ENCODE measurements at regions not wholly inside any gene's neighbourhood (a gene's known extent, or its start where the extent isn't known, plus 50 kb on each side); places are given as distances from the start of the nearest gene placed in this dataset.
"Not testable (repeated sequence)": the region's sequence is repeated elsewhere in the genome, so short reads cannot be mapped to it uniquely, and the experiment has no call there.

DNA sequence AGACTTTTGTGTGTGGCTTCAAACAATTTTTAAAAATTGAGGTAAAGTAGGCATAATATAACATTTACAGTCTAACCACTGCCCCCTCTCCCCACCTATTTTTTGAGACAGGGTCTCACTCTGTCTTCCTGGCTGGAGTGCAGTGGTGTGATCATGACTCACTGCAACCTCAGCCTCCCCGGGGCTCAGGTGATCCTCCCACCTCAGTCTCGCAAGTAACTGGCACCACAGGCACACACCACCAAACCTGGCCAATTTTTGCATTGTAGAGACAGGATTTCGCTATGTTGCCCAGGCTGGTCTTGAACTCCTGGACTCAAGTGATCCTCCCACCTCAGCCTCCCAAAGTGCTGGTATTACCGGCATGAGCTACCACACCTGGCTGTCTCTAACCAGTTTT lies 161.8 kb downstream of the GOSR1 start:
- DNase-seq, result not testable (repeated sequence)

DNA sequence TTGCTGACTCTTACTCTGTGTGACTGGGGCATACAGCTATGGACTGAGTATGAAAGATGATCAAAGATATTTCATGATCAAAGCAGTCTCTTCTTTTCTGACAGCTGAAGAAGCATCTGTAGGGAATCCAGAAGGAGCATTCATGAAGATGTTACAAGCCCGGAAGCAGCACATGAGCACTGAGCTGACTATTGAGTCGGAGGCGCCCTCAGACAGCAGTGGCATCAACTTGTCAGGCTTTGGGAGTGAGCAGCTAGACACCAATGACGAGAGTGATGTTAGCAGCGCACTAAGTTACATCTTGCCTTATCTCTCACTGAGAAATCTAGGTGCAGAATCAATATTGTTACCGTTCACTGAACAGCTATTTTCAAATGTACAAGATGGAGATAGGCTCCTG lies 154.4 kb downstream of the GOSR1 start:
- DNase-seq, result not testable (repeated sequence)

DNA sequence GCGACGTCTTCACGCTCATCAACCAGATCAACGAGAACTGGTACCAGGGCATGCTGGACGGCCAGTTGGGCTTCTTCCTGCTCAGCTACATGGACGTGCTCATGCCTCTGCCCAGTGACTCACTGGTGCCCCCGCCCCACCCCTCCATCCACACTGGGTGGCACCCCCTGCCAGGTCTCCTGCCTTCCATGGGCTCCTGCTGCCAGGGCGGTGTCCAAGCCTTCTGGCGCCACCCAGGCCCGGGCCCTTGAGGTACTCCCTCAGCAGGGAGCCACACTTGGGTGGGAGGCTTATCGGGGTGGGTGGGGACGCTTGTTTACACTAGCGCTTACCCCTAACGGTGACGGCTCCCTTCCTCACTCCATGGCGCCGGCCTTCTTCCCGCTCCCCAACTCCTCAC lies 148.2 kb downstream of the GOSR1 start:
- not testable (repeated sequence) for DNase-seq

DNA sequence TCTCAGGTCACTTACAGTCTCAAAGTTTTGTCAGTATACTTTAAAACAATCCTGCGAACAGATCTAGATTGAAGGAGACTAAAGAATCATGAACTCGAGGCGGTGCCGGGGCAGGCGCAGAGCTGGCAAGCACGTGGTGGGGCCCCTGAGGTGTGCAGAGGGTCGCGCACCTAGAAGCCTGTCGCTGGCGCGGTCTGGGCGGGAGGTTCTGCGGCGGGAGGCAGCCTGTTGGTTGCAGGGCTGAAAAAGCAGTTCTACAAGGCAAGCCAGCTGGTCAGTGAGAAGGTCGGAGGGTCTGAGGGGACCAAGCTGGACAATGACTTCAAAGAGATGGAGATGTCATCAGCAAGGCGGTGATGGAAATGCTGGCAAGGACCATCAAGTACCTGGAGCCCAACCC lies 147.0 kb downstream of the GOSR1 start:
- not testable (repeated sequence) for DNase-seq

DNA sequence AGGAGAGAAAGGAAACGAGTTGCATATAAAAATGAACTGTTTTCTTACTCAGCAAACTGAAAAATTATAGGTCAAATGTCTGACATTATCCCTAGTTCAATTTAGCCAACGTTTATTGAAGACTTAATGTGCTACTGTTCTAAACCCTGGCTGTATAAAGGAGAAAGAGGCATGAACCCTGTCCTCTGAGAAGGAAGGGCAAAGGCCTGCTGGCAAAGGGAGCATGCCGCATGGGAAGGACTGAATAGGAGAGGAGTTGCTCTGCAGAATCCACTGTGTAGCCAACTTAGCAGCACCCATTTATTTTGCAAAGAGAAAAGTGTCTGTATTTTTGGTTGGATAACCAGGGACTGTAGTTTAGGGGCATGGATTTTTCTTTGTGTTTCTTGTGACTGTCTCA lies 132.5 kb downstream of the GOSR1 start:
- not testable (repeated sequence) for DNase-seq

DNA sequence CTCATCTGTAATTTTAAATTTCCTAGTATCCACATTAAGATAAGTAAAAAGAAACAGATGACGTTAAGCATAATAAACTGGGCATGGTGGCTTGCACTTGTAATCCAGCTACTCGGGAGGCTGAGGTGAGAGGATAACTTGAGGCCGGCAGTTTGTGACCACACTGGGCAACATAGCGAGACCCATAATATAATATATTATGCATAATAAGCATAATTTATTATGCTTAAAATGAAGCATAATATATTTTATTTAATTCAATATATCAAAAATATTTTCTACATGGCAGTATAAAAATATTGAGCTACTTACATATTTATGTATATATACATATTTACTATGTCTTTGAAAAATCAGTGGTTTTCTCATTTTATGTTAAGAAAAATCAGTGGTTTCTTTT lies 128.3 kb downstream of the GOSR1 start:
- no peak for DNase-seq

DNA sequence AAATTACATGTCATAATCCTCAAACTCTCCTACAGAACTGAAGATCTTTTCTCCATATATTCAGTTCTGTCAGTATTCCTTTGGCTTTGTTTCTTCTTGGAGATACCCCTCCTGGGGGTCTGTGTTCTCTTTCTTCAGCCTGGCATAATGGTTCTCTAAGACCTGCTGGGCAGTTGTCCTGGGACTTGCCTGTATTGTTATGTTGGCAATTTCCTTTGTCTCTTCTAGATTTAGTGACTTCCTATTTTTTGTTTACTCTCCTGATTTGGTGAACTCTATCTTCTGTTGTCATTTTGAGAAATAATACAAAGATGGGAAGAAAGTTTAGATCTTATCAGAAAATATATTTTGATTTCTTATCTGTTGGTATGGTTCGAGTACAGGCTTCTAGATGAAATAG lies 127.8 kb downstream of the GOSR1 start:
- no peak for DNase-seq

DNA sequence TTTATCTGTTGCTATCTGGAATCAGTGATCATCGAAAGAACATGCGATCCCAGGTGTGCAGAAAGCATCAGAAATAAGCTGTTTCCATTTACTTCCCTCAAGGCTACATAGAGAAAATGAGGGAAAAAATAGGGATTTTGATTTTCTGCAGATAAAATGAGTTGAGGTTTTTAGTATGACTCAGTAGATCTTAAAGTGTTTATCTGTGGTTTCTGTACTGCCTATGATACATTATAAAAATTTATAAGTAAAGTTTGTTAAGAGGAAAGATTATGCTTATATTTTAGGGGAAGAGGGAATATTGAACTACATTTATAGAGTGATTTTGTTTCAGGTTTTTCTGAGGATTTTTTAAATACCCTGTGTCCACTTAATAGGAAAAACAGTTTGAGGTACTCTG lies 125.2 kb downstream of the GOSR1 start:
- DNase-seq, result not testable (repeated sequence)

DNA sequence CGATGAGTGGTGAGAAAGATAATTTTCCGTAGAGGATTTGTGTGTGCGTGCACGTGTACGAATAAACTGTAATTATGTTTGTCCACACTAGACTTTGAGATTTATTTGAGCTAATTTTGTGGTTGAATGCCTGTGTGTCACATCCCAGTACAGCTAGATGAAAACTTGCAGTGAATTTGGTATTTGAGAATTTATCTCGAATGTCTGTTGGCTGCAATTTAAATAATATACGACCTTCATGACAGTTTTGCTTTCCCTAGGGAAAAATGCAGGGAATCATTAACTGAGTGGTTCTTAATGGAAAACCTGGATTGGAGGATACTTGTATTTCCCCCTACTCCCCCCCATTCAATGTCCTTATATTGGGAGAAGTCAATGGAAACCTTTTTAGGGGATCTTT lies 124.8 kb downstream of the GOSR1 start:
- not testable (repeated sequence) for DNase-seq

DNA sequence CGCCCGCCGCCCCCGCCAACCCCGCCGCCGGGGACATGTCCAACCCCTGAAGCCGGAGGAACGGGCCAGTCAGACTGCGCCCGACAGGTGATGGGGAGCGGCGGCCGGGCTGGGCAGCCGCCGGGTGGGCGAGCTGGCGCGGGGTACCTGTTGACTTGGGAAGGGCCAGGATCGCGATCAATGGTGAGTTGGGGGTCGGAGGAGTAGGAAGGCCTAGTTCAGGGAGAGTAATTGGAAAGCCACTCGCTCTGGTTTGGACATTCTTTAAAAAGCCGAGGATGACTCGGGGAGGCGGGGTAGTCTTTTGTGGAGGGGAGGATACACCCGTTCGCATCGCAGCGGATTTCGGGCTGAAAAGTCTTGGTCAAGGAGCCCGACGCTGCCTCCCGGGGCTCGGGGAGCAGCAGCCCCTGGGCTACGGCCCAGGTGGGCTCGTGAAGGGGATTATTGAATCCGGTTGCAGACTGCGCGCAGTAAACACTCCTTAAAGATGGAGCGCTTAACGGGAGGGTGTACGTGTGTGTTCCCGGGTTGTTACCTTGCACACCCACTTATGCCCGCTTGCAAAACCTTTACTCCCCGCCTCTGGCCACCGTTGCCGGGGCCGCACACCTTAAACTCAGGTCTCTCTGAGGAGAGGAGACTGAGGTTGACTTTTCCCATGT lies 123.8 kb downstream of the GOSR1 start:
- no peak for DNase-seq

DNA sequence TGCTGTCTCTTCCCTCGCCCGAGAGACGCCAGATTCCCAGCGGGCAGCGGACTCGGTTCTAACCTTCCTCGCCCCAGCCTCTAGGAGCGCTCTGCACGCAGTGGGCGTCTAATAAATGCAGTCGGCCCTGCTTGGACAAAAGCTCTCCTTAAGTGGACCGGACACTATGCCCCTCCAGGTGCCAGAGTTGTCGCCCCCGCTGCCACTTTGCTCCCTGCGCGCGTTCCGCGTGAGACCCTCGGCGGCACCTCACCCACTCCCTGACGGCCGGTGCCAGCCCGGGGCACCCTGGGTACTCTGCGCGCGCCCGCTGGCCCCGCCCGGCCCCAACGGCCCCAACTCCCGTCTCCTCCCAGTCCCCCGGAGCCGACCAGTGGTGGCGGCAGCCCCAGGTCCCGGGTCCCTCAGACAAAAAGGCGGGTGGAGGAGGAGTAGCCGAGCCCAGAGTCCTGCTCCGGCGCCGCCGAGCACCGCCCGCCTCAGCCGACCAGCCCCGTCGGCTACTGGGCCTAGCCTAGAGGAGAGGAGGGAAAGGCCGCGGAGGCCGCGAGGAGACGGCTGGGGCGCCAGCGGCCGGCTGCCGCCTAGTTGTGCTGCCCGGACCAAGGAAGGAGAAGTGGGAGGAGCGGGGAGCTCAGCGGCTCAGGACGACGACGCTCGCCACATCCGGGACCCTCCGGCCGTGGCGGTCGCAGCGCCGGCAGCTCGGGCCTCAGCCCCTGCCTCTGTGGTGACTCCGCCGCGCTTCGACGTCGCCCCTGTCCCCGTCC lies 123.0 kb downstream of the GOSR1 start:
- peak; percentile 47 for DNase-seq

DNA sequence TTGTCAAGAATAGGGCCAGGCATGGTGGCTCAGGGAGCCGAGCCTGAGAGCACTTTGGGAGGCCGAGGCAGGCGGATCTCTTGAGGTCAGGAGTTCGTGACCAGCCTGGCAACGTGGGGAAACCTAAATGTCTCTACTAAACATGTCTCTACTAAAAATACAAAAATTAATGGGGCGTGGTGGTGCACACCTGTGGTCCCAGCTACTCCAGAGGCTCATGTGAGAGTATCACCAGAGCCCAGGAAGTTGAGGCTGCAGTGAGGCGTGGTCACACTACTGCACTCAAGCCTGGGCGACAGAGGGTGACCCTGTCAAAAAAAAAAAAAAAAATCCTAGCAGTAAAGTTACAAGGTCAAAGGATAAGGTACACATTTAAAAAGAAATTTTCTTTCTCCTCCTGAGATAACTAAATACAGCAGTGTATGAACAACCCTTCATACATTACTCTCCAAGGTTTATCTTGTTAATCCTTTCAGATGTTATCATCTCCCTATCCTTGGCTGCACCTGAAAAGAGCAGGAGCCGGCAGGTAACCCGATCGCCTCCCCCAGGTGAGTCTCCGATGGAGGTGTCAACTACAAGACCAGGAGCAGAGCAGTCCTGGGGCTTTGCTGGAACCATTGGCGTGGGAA lies 122.3 kb downstream of the GOSR1 start:
- no peak for DNase-seq

DNA sequence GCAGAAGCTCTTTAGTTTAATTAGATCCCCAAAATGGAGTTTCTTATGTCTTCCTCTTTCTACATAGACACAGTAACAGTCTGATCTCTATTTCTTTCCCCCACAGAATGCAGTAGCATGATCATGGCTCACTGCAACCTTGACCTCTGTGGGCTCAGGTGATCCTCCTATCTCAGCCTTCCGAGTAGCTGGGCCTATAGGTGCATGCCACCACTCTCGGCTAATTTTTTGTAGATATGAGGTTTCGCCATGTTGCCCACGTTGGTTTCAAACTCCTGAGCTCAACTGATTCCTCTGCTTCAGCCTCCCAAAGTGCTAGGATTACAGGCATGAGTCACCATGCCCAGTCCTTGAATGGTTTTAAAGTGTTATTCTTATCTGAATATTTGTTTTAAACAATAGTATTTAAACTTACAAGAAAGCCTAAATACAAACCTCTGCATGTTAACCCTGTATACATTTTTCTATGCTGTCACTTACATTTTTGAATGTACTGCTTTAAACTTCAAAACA lies 120.6 kb downstream of the GOSR1 start:
- DNase-seq, result no peak

DNA sequence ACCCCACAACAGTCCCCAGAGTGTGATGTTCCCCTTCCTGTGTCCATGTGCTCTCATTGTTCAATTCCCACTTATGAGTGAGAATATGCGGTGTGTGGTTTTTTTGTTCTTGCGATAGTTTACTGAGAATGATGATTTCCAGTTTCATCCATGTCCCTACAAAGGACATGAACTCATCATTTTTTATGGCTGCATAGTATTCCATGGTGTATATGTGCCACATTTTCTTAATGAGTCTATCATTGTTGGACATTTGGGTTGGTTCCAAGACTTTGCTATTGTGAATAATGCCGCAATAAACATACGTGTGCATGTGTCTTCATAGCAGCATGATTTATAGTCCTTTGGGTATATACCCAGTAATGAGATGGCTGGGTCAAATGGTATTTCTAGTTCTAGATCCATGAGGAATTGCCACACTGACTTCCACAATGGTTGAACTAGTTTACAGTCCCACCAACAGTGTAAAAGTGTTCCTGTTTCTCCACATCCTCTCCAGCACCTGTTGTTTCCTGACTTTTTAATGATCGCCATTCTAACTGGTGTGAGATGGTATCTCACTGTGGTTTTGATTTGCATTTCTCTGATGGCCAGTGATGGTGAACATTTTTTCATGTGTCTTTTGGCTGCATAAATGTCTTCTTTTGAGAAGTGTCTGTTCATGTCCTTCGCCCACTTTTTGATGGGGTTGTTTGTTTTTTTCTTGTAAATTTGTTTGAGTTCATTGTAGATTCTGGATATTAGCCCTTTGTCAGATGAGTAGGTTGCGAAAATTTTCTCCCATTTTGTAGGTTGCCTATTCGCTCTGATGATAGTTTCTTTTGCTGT lies 120.0 kb downstream of the GOSR1 start:
- DNase-seq, result not testable (repeated sequence)

DNA sequence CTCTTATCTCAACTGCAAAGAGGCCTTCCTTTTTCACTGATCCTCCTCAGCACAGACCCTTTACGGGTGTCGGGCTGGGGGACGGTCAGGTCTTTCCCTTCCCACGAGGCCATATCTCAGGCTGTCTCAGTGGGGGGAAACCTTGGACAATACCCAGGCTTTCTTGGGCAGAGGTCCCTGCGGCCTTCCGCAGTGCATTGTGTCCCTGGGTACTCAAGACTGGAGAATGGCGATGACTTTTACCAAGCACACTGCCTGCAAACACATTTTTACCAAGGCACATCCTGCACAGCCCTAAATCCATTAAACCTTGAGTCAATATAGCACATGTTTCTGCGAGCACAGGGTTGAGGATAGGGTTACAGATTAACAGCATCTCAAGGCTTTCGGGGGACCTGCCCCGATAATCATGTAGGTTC lies 117.8 kb downstream of the GOSR1 start:
- not testable (repeated sequence) for DNase-seq

DNA sequence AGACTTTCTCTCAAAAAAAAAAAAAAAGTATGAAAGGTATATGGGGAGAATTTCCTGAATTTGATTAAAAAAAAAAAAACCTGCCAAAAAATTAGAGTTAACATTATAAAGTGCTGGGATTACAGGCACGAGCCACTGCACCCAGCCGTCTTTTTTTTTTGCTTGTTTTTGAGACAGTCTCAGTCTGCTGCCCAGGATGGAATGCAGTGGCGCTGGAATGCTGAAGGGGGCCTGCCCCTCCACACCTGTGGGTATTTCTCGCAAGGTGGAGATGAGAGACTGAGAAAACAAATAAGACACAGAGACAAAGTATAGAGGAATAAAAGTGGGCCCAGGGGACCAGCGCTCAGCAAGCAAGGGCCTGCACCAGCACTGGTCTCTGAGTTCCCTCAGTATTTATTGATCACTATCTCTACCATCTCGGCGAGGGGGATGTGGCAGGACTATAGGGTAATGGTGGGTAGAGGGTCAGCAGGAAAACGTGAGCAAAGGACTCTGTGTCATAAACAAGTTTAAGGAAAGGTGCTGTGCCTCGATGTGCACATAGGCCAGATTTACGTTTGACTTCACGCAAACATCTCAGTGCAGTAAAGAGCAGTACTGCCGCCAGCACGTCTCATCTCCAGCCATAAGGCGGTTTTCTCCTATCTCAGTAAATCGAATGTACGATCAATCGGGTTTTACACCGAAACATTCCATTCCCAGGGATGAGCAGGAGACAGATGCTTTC lies 117.2 kb downstream of the GOSR1 start:
- DNase-seq, result no peak

DNA sequence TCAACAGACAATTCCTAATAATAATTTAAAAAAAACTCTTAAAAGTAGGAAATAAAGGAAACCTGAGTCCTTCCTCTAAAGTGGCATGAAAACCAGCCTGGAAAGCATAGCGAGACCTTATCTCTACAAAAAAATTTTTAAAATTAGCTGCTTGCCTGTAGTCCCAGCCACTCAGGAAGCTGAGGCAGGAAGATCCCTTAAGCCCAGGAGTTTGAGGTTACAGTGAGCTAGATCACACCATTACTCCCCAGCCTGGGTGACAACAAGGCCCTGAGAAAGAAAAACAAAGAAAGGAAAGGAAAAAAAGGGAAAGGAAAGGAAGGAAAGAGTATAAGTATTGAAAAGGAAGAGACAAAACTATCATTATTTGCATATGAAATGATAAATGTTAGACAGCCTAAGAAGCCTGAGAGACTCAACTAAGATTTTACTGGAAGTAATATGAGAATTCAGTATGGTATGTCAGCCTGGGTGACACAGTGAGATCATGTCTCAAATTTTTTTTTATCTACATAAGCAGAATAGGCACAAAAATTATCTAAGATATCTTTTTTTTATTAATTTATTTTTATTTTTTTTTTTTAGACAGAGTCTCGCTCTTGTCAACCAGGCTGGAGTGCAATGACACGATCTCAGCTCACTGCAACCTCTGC lies 113.0 kb downstream of the GOSR1 start:
- DNase-seq, result no peak

DNA sequence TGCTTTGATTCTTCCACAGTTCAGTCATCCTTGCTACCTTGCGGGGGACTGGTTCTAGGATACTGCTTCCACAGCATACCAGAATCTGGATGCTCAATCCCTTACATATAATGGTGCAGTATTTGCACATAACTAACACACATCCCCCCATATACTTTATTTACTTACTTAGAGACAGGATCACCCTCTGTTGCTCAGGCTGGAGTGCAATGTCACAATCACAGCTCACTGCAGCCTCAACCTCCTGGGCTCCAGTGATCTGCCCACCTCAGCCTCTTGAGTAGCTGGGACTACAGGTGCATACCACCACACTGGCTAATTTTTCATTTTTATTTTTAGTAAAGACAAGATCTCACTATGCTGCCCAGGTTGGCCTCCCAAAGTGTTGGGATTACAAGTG lies 112.2 kb downstream of the GOSR1 start:
- no peak for DNase-seq

DNA sequence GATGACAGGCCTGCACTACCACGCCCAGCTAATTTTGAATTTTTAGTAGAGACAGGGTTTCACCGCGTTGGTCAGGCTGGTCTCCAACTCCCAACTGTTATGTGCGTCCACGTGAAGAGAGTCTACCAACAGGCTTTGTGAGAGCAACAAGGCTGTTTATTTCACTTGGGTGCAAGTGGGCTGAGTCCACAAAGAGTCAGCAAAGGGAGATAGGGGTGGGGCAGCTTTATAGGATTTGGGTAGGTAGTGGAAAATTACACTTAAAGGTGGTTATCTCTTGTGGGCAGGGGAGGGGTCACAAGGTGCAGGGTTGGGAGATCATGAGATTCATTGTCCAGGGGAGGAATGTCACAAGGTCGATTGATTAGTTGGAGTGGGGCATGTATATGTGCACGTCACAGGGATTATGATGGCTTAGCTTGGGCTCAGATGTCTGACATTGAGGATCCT lies 111.6 kb downstream of the GOSR1 start:
- DNase-seq, result no peak

DNA sequence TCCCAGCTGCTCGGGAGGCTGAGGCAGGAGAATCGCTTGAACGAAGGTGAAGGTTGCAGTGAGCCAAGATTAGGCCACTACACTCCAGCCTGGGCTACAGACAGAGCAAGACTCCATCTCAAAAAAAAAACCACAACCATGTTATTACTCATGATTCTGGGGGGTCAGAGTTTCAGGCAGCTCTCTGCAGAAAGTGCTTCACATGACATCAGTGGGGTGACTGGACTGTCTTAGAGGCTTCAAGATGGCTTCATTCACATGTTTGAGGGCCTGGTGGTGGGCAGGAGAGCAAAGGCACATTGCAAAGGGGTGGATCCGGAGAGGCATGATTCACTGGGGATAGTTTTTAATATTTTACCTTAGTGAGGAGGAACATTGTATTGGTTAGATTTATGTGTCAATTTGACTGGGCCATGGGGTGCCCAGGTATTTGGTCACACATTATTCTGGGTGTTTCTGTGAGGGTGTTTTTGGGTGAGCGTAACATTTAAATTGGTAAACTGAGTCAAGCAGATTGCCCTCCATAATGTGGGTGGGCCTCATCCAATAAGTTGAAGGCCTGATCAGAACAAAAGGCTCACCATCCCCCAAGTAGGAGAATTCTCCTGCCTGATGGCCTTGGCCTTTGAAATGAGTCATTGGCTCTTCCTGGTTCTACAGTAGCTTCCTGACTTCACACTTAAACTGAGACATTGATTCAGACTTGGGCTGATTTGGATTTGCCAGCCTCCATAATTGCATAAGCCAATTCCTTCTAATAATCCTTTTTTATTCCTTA lies 109.8 kb downstream of the GOSR1 start:
- no peak for DNase-seq

DNA sequence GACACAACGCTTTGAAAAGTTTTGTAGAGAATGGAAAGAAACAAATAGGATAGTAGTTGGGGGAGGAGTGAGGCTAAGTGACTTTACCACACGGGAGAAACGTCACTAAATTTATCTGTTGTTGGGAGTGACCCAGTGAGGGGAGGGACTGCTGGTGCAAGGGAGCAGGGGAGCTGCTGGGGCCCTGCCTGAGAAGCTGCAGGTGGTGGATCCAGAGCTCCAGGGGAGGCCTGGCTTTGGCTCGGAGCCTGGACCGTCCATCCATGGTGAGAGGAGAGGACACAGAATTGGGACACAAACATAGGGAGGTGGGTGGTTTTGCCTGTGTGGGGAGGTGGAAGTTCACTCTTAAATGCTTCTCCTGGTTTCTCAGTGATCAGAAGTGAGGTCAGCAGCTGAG lies 107.6 kb downstream of the GOSR1 start:
- no peak for DNase-seq
